Lung (tissue), 11 donors: ENCODE measurements at regions not wholly inside any gene's neighbourhood (a gene's known extent, or its start where the extent isn't known, plus 50 kb on each side); places are given as distances from the start of the nearest gene placed in this dataset.
"Not testable (repeated sequence)": the region's sequence is repeated elsewhere in the genome, so short reads cannot be mapped to it uniquely, and the experiment has no call there.

Experiments used
- ATAC-seq: fragments of 200-7000 bp; cut with Tn5 transposase; one replicate; pipeline ENCODE4 v1.9.1; 2020; ENCODE audit warnings: moderate number of reproducible peaks; ENCODE audit not compliant: insufficient read depth, low FRiP score
- DNase-seq, 3 donors: peaks; one replicate each; pipeline ENCODE4 v3.0.0-alpha.2; 2013 to 2017
- H3K27ac ChIP-seq, 2 donors: one replicate each; pipeline ENCODE4 v1.5.1; 2013; ENCODE audit warnings: mild to moderate bottlenecking in 2 of 2, moderate library complexity in 2 of 2, control low read depth in 1 of 2, inconsistent platforms in 1 of 2, low read depth in 1 of 2, low read length in 1 of 2
- H3K27me3 ChIP-seq, 3 donors: one replicate each; pipeline ENCODE4 v1.5.1; 2013; ENCODE audit warnings: low read length in 2 of 3; ENCODE audit not compliant: control insufficient read depth in 3 of 3, insufficient read depth in 3 of 3
- H3K36me3 ChIP-seq, 4 donors: one replicate each; pipeline ENCODE4 v1.5.1; 2013; ENCODE audit warnings: low read length in 4 of 4, mild to moderate bottlenecking in 1 of 4, moderate library complexity in 1 of 4; ENCODE audit not compliant: control insufficient read depth in 4 of 4, insufficient read depth in 4 of 4
- H3K4me1 ChIP-seq, 5 donors: one replicate each; pipeline ENCODE4 v1.5.1; 2013; ENCODE audit warnings: low read length in 5 of 5, mild to moderate bottlenecking in 2 of 5, moderate library complexity in 1 of 5; ENCODE audit not compliant: control insufficient read depth in 5 of 5, insufficient read depth in 5 of 5
- H3K4me3 ChIP-seq: one replicate; pipeline ENCODE4 v1.5.1; 2013; ENCODE audit warnings: mild to moderate bottlenecking, control low read depth, moderate library complexity
- H3K9ac ChIP-seq, 2 donors: one replicate each; pipeline ENCODE4 v1.5.1; 2013; ENCODE audit warnings: low read length in 2 of 2, control low read depth in 1 of 2; ENCODE audit not compliant: insufficient read depth in 1 of 2
- H3K9me3 ChIP-seq, 4 donors: one replicate each; pipeline ENCODE4 v1.5.1; 2013; ENCODE audit warnings: low read length in 3 of 4, mild to moderate bottlenecking in 1 of 4, moderate library complexity in 1 of 4; ENCODE audit not compliant: control insufficient read depth in 4 of 4, insufficient read depth in 3 of 4
- WGBS, 2 donors: extraction: QIAGEN DNeasy Blood & Tissue Kit; methylation state at CpG; one replicate each; pipeline ENCODE4 v1.1.7; 2013; 5-methylcytosine and 5-hydroxymethylcytosine counted together
- TF ChIP-seq, protein P1 (sequence below): IDR thresholded peaks from 2 replicates; pipeline ENCODE4 v1.5.1; 2012; ENCODE audit warnings: mild to moderate bottlenecking; ENCODE audit errors: control extremely low read depth, extremely low read depth
- donor health status: control.
- donor health status: control.
- donor health status: Bipolar disorder and iron deficiency.
- donor health status: healthy.
- donor health status: DM: yes; HTN: yes; CAD: no.

DNA sequence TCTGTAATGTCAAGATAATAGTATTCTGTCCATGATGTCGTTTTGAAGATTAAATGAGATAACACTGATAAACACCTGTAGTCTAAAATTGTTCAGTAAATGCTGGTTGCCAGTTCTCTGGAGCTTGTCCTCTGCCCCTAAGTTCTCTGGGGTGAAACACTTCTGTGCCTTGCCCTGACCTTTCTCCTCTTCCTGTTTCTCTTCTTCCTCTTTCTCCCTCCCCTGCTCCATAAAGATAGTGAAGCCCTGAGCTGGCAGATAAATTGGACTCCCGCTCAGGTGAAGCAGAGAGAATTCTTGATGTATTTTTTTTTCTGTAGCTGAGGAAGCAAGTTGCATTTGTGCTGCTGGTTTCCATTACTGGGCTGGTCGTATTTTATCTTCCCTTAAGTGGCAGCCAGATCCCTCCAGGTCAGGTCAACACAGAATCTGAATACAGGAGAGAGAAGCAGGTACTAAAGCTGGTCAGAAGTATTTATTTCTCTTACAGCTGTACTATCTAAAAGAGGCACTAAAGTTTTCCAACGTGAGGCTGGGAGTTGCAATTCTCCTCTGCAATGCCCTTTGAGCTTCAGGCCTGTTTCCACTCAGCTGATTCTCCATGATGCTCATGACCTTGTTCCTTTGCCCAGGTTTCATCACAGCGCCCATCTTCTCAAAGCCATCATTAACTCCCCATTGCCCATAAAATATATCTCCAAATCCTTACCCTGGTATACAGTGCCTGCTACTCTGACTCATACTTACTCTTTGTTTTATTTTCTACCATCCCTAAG is 319.3 kb upstream of the CFAP20DC start:
- H3K4me1 ChIP-seq, result peaks cover 0 to 4% (median 0%) of the 10 kb centered on the region in 5 donors
- no peak for ATAC-seq
- no peaks in the 10 kb centered on the region for H3K9me3 ChIP-seq
- H3K27me3 ChIP-seq, result peaks cover 0 to 2% (median 0%) of the 10 kb centered on the region in 3 donors
- no peak overlapping the region for H3K9ac ChIP-seq
- H3K36me3 ChIP-seq, result no peaks in the 10 kb centered on the region
- no peak overlapping the region for H3K4me3 ChIP-seq
- 54 to 66% methylated on average over 5 of the region's 5 CpGs for WGBS, 2 donors
- TF ChIP-seq, protein P1, sequence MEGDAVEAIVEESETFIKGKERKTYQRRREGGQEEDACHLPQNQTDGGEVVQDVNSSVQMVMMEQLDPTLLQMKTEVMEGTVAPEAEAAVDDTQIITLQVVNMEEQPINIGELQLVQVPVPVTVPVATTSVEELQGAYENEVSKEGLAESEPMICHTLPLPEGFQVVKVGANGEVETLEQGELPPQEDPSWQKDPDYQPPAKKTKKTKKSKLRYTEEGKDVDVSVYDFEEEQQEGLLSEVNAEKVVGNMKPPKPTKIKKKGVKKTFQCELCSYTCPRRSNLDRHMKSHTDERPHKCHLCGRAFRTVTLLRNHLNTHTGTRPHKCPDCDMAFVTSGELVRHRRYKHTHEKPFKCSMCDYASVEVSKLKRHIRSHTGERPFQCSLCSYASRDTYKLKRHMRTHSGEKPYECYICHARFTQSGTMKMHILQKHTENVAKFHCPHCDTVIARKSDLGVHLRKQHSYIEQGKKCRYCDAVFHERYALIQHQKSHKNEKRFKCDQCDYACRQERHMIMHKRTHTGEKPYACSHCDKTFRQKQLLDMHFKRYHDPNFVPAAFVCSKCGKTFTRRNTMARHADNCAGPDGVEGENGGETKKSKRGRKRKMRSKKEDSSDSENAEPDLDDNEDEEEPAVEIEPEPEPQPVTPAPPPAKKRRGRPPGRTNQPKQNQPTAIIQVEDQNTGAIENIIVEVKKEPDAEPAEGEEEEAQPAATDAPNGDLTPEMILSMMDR, result no peak
- DNase-seq, result no peak
- H3K27ac ChIP-seq, result no peak overlapping the region

DNA sequence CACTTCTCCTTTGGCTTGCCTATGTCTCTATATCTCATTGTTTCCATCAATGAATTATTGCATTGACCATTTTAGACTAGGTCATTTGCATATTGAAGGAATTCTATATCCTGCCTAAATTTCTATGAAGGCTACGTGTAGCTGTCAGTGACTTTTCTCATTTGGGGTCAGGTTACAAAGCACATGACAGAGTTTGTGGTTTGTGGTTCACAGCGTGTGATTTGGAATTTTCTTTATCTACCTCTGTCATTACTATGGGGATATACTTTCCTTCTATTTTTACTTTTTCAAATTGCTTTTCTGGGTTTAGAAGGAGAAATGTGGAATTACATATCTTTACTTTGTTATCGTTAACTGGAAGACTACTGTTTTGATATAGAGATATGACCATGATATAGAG is 317.3 kb upstream of the CFAP20DC start:
- TF ChIP-seq, protein P1, result no peak
- ATAC-seq (no peak), DNase-seq (no peak)
- Histone ChIP-seq H3K4me1 (peaks cover 0 to 4% (median 0%) of the 10 kb centered on the region in 5 donors), H3K27ac (no peak overlapping the region), H3K27me3 (peaks cover 0 to 2% (median 0%) of the 10 kb centered on the region in 3 donors), H3K36me3 (no peaks in the 10 kb centered on the region), H3K9me3 (no peaks in the 10 kb centered on the region), H3K4me3 (no peak overlapping the region), H3K9ac (no peak overlapping the region)
- WGBS, 2 donors, result 22 to 45% methylated on average over 3 of the region's 3 CpGs

DNA sequence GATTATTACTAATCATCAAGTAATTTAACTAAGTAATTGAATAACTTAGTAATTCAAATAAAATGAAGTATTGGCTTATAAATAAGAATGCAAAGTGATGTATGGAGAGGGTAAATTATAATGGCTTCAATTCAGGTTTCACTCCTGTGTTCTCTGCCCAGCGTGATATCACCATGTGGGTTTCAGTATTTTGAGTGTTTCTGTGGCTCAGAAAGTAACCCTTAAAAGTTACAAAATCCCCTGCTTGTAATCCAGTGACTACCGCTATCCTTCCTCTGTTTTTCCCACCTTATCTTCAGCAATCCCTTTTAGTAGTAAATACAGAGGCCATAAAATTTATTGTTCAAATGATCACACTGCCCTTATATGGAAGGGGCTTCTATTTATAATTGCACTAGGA is 316.4 kb upstream of the CFAP20DC start:
- Histone ChIP-seq H3K9me3 (no peaks in the 10 kb centered on the region), H3K27me3 (peaks cover 0 to 2% (median 0%) of the 10 kb centered on the region in 3 donors), H3K4me1 (peaks cover 0 to 4% (median 0%) of the 10 kb centered on the region in 5 donors), H3K27ac (no peak overlapping the region), H3K36me3 (no peaks in the 10 kb centered on the region), H3K9ac (no peak overlapping the region), H3K4me3 (no peak overlapping the region)
- 91 to 94% methylated on average over 2 of the region's 2 CpGs for WGBS, 2 donors
- TF ChIP-seq, protein P1, result no peak
- no peak for ATAC-seq
- no peak for DNase-seq

DNA sequence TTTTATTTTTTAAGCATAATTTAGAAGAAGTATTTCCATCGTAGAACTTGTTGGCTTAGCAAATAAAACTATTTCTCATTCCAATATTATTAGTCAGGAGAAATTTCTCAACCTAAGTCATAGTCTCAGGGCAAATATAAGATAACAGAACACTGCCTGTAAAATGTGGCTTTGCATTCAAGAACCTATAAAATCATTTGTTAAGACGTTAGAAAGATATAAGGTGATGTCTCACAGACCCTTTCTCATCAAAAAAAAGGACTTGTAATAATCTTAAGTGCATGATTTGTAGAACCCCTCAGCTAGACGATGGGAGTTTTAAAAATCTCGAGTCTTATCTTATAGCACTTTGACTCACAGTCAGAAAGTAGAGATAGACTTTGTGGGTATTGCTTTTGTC is 314.7 kb upstream of the CFAP20DC start:
- Histone ChIP-seq H3K36me3 (no peaks in the 10 kb centered on the region), H3K9me3 (no peaks in the 10 kb centered on the region), H3K27me3 (peaks cover 0 to 2% (median 0%) of the 10 kb centered on the region in 3 donors), H3K4me1 (peaks cover 0 to 4% (median 0%) of the 10 kb centered on the region in 5 donors), H3K4me3 (no peak overlapping the region), H3K27ac (no peak overlapping the region), H3K9ac (no peak overlapping the region)
- TF ChIP-seq, protein P1, result no peak
- 71 to 86% methylated on average over 4 of the region's 4 CpGs for WGBS, 2 donors
- DNase-seq (no peak), ATAC-seq (no peak)

DNA sequence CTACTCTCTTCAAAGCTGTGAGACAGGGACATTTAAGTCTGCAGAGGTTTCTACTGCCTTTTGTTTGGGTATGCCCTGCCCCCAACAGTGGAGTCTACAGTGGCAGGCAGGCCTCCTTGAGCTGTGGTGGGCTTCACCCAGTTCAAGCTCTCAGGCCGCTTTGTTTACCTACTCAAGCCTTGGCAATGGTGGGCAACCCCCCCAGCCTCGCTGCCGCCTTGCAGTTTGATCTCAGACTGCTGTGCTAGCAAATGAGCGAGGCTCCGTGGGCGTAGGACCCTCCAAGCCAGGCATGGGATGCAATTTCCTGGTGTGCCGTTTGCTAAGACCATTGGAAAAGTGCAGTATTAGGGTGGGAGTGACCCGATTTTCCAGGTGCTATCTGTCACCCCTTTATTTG is 310.5 kb upstream of the CFAP20DC start:
- H3K4me1 ChIP-seq, H3K4me3 ChIP-seq, H3K27ac ChIP-seq, H3K27me3 ChIP-seq, DNase-seq, H3K9ac ChIP-seq, H3K36me3 ChIP-seq, H3K9me3 ChIP-seq, ATAC-seq: not testable (repeated sequence)
- 94 to 100% methylated on average over 8 of the region's 8 CpGs for WGBS, 2 donors
